Activated naive CD4-positive, alpha-beta T cell treated with anti-CD3 and anti-CD28 coated beads for 36 hours (primary cell): ENCODE measurements at regions not wholly inside any gene's neighbourhood (a gene's known extent, or its start where the extent isn't known, plus 50 kb on each side); places are given as distances from the start of the nearest gene placed in this dataset.
"Not testable (repeated sequence)": the region's sequence is repeated elsewhere in the genome, so short reads cannot be mapped to it uniquely, and the experiment has no call there.

ENCODE experiments used
- CTCF ChIA-PET: fragments of 350-600 bp; sonication (Branson Sonifier 250); formaldehyde crosslinking; loops from one replicate; lab custom pipeline; 2021; ENCODE audit warnings: antibody characterized with exemption; lab: Charles Lee
- DNase-seq: peaks from one replicate; pipeline ENCODE4 v3.0.0-alpha.2; 2020
- H3K27ac Mint-ChIP-seq: one replicate; pipeline ENCODE4 v1.8.0; 2021; ENCODE audit warnings: mild to moderate bottlenecking, mixed read lengths
- H3K27me3 Mint-ChIP-seq: one replicate; pipeline ENCODE4 v1.8.0; 2021; ENCODE audit warnings: low read depth, mixed read lengths
- H3K36me3 Mint-ChIP-seq: one replicate; pipeline ENCODE4 v1.8.0; 2021; ENCODE audit warnings: low read depth, mixed read lengths
- H3K4me1 Mint-ChIP-seq: one replicate; pipeline ENCODE4 v1.8.0; 2021; ENCODE audit warnings: low read depth, mixed read lengths
- H3K4me3 Mint-ChIP-seq: one replicate; pipeline ENCODE4 v1.8.0; 2021; ENCODE audit warnings: mild to moderate bottlenecking, moderate library complexity, mixed read lengths
- H3K9me3 Mint-ChIP-seq: one replicate; pipeline ENCODE4 v1.8.0; 2021; ENCODE audit warnings: mixed read lengths
- intact Hi-C: fragments of 100-400 bp; cut with micrococcal nuclease; formaldehyde crosslinking; loops from one replicate; pipeline ENCODE4 v1.15.1; 2023

DNA sequence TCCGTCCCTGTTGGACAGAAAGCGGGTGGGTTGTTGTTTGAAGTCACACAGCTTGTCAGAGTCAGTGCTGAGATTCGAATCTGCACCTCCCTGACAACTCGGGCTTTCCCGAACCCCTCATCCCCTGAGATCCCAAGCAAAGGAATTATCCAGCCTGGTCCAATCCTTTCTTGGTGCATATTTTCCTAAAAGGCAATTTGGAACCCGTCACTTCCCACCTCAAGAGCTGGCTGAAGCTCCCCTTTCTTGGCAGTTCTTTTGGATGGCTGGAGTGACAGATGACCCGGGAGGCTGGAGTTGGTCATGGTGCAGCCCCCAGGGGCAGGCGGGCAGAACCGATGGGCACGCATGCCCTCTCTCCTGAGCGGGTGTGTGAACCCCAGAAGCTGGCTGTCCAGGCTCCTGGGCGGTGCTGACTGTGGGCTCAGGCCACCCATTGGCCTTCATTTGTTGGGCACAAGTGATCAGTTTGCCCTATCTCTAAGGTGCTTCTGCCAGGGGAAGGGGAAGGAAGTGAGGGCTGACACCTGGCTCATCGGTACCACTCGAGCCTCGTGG lies 97.8 kb downstream of the ASB1 start:
- Mint-ChIP-seq H3K36me3 (no peaks in the 10 kb centered on the region), H3K4me3 (no peak overlapping the region), H3K27ac (no peak overlapping the region), H3K27me3 (no peaks in the 10 kb centered on the region), H3K4me1 (no peaks in the 10 kb centered on the region), H3K9me3 (no peaks in the 10 kb centered on the region)
- CTCF ChIA-PET, result interaction anchor here (1.2 kb wide), 1 partner anchor 11 kb away, joined by 6 read pairs; no protein-coding TSS in a partner anchor
- intact Hi-C loops, result no loop called here
- no peak for DNase-seq

GRCh38 chr2:238525990-238526389 lies 99.3 kb downstream of the ASB1 start:
- intact Hi-C loops, result no loop called here
- Mint-ChIP-seq H3K4me3 (no peak overlapping the region), H3K36me3 (peaks cover 2% of the 10 kb centered on the region), H3K27ac (no peak overlapping the region), H3K4me1 (no peaks in the 10 kb centered on the region), H3K27me3 (no peaks in the 10 kb centered on the region), H3K9me3 (peaks cover 8% of the 10 kb centered on the region)
- DNase-seq, result no peak
- CTCF ChIA-PET, result no interaction called here

DNA sequence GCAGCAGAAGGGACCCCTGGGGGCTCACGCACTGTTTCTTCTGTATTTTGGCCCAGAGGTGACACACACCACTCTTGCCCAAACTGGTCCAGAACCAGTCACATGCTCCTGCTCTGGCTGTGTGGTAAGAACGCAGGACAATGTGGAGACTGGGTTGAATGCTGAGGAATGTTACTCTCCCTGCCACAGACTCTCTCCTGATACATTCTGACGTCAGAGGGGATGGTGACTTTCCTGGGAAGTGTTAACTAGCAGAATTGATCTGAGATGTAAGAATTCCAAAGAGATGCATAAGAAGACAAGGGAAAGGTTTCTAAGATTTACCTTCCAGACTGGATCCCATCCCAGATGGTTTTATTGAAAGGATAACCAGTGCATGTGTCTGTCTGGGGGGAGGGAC lies 100.8 kb downstream of the ASB1 start:
- no peak for DNase-seq
- peaks cover 11% of the 10 kb centered on the region for H3K36me3 Mint-ChIP-seq
- no peaks in the 10 kb centered on the region for H3K27me3 Mint-ChIP-seq
- H3K4me1 Mint-ChIP-seq, result no peaks in the 10 kb centered on the region
- H3K4me3 Mint-ChIP-seq, result no peak overlapping the region
- CTCF ChIA-PET, result no interaction called here
- intact Hi-C loops, result no loop called here
- H3K27ac Mint-ChIP-seq, result no peak overlapping the region
- peaks cover 22% of the 10 kb centered on the region for H3K9me3 Mint-ChIP-seq

DNA sequence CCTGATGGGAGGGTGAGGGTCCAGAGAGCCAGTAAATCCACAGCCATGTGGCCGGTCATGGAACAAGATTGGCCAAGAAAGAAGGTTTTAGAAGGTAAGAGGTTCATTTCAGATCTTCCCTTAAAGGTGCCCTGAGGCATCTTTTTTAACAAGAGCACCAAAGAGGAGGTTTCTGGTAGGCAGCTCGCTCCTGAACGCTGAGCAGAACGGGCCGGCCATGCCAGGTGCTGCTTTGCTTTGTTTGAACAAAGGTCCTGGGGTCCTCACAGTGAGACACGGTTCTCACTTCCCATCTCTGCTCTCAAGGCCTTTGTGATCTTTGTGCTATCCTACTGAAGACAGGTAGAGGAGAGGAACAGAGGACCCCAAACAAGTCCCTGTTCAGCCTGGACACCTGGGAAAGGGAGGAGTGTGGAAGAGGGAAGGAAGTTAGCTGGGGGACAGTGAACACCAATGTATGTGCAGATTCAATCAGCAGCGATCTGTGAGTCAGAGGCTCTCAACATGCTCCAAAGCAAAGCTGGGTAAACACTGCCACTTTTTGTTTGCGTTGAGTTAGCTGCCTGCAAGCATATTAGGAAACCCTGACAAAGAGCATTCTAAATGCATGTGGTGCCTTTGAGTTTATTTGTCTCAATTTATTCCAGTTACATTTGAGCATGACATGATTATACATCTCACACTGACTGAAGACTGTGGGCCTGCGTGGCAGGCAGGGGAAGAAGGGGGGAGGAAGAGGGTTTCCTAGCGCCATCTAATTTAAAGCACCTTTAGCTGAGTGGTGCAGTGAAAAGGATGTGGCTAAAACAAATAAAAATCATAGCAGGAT lies 102.4 kb downstream of the ASB1 start:
- intact Hi-C loops, result no loop called here
- DNase-seq, result no peak
- no peaks in the 10 kb centered on the region for H3K27me3 Mint-ChIP-seq
- CTCF ChIA-PET, result no interaction called here
- peaks cover 11% of the 10 kb centered on the region for H3K36me3 Mint-ChIP-seq
- peaks cover 27% of the 10 kb centered on the region for H3K9me3 Mint-ChIP-seq
- no peak overlapping the region for H3K27ac Mint-ChIP-seq
- no peak overlapping the region for H3K4me3 Mint-ChIP-seq
- H3K4me1 Mint-ChIP-seq, result no peaks in the 10 kb centered on the region

DNA sequence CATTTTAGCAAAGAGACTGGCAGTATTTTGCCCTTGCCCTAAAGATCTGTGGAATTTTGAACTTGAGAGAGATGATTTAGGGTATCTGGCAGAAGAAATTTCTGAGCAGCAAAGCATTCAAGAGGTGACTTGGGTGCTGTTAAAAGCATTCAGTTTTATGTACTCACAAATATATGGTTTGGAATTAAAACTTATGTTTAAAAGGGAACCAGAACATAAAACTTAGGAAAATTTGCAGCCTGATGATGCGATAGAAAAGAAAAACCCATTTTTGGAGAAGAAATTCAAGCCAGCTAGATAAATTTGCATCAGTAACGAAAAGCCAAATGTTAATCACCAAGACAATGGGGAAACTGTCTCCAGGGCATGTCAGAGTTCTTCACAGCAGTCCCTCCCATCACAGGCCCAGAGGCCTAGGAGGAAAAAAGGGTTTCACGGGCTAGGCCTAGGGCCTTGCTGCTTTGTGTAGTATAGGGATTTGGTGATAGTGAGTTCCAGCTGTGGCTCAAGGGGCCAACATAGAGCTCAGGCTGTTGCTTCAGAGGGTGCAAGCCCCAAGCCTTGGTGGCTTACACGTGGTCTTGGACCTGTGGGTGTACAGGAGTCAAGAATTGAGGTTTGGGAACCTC lies 104.4 kb downstream of the ASB1 start:
- peaks cover 11% of the 10 kb centered on the region for H3K36me3 Mint-ChIP-seq
- CTCF ChIA-PET, DNase-seq, H3K4me3 Mint-ChIP-seq, intact Hi-C loops, H3K27me3 Mint-ChIP-seq, H3K27ac Mint-ChIP-seq, H3K4me1 Mint-ChIP-seq: not testable (repeated sequence)
- H3K9me3 Mint-ChIP-seq, result peaks cover 27% of the 10 kb centered on the region

DNA sequence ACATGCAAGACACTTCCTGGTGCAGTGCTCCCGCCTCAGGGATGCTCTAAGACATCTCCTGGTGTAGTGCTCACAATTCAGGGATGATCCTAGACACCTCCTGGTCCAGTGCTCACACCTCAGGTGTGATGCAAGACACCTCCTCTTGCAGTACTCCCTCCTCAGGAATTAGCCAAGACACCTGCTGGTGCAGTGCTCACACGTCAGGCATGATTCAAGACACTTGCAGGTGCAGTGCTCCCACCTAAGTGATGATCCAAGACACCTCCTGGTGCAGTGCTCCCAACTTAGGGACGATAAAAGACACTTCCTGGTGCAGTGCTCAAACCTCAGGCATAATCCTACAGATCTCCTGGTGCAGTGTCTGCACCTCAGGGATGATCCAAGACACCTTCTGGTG lies 117.0 kb downstream of the ASB1 start:
- not testable (repeated sequence) for H3K36me3 Mint-ChIP-seq

DNA sequence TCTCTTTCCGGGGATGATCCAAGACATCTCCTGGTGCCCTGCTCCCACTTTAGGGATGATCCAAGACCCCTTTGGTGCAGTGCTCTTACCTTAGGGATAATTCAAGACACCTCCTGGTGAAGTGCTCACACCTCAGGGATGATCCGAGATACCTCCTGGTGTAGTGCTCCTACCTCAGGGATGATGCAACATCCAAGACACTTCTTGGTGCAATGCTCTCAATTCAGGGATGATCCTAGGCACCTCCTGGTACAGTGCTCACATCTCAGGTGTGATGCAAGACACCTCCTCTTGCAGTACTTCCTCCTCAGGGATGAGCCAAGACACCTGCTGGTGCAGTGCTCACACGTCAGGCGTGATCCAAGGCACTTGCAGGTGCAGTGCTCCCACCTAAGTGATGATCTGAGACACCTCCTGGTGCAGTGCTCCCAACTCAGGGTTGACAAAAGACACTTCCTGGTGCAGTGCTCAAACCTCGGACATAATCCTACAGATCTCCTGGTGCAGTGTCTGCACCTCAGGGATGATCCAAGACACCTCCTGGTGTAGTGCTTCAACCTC lies 122.3 kb downstream of the ASB1 start:
- CTCF ChIA-PET, result no interaction called here
- Mint-ChIP-seq H3K4me1 (no peaks in the 10 kb centered on the region), H3K4me3 (no peak overlapping the region), H3K36me3 (no peaks in the 10 kb centered on the region), H3K27ac (no peak overlapping the region), H3K9me3 (peaks cover 8% of the 10 kb centered on the region), H3K27me3 (peaks cover 31% of the 10 kb centered on the region)
- intact Hi-C loops, result no loop called here
- DNase-seq, result no peak

More for the DNA sequence above, 117.0 kb downstream of the ASB1 start:
- intact Hi-C loops, H3K9me3 Mint-ChIP-seq, H3K4me3 Mint-ChIP-seq, H3K4me1 Mint-ChIP-seq, H3K27ac Mint-ChIP-seq, DNase-seq, CTCF ChIA-PET: not testable (repeated sequence)
- peaks cover 38% of the 10 kb centered on the region for H3K27me3 Mint-ChIP-seq

GRCh38 chr2:238549866-238550265 lies 123.1 kb downstream of the ASB1 start:
- intact Hi-C loops, result no loop called here
- Mint-ChIP-seq H3K36me3 (no peaks in the 10 kb centered on the region), H3K27me3 (peaks cover 27% of the 10 kb centered on the region), H3K9me3 (peaks cover 8% of the 10 kb centered on the region), H3K4me3 (no peak overlapping the region), H3K4me1 (no peaks in the 10 kb centered on the region), H3K27ac (no peak overlapping the region)
- CTCF ChIA-PET, result no interaction called here
- DNase-seq, result no peak

DNA sequence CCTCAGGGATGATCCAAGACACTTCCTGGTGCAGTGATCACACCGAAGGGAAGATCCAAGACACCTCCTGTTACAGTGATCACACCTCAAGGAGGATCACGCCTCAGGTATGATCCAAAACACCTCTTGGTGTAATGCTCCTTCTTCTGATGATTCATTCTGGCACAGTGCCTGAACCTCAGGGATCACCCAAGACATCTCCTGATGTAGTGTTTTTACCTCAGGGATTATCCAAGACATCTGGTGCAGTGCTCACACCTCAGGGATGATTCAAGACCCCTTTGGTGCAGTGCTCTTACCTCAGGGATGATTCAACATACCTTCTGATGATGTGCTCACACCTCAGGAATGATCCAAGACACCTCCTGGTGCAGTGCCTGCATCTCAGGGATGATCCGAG lies 124.4 kb downstream of the ASB1 start:
- Mint-ChIP-seq H3K4me3 (no peak overlapping the region), H3K27ac (no peak overlapping the region), H3K27me3 (peaks cover 17% of the 10 kb centered on the region), H3K4me1 (no peaks in the 10 kb centered on the region), H3K36me3 (no peaks in the 10 kb centered on the region), H3K9me3 (peaks cover 7% of the 10 kb centered on the region)
- CTCF ChIA-PET, result no interaction called here
- intact Hi-C loops, result no loop called here
- no peak for DNase-seq

DNA sequence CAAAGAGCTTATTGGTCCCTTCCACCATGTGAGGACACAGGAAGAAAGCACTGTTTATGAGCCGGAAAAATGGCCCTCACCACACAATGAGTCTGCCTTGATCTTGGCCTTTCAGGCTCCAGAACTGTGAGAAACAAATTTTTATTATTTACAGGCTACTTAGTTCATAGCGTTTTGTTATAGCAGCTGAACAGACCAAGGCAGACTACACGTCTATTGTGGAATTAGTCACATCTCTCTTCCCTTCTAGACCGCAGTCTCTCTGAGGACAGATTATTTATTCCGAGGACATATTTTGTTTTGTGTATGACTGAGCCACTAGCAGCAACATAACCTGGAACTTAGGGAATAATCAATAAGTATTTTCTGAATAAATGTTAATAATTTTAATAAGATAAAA lies 125.5 kb downstream of the ASB1 start:
- no peak for DNase-seq
- Mint-ChIP-seq H3K9me3 (peaks cover 5% of the 10 kb centered on the region), H3K27me3 (peaks cover 12% of the 10 kb centered on the region), H3K27ac (no peak overlapping the region), H3K36me3 (no peaks in the 10 kb centered on the region), H3K4me1 (no peaks in the 10 kb centered on the region), H3K4me3 (no peak overlapping the region)
- CTCF ChIA-PET, result no interaction called here
- intact Hi-C loops, result no loop called here

GRCh38 chr2:238553159-238553558 lies 126.4 kb downstream of the ASB1 start:
- no peaks in the 10 kb centered on the region for H3K4me1 Mint-ChIP-seq
- H3K9me3 Mint-ChIP-seq, result peaks cover 4% of the 10 kb centered on the region
- CTCF ChIA-PET, result interaction anchor here (0.6 to 0.9 kb wide), 2 partner anchors 20 to 413 kb away, joined by 3 read pairs; no protein-coding TSS in a partner anchor
- intact Hi-C loops, result no loop called here
- peaks cover 7% of the 10 kb centered on the region for H3K27me3 Mint-ChIP-seq
- no peak for DNase-seq
- no peak overlapping the region for H3K4me3 Mint-ChIP-seq
- no peaks in the 10 kb centered on the region for H3K36me3 Mint-ChIP-seq
- no peak overlapping the region for H3K27ac Mint-ChIP-seq

DNA sequence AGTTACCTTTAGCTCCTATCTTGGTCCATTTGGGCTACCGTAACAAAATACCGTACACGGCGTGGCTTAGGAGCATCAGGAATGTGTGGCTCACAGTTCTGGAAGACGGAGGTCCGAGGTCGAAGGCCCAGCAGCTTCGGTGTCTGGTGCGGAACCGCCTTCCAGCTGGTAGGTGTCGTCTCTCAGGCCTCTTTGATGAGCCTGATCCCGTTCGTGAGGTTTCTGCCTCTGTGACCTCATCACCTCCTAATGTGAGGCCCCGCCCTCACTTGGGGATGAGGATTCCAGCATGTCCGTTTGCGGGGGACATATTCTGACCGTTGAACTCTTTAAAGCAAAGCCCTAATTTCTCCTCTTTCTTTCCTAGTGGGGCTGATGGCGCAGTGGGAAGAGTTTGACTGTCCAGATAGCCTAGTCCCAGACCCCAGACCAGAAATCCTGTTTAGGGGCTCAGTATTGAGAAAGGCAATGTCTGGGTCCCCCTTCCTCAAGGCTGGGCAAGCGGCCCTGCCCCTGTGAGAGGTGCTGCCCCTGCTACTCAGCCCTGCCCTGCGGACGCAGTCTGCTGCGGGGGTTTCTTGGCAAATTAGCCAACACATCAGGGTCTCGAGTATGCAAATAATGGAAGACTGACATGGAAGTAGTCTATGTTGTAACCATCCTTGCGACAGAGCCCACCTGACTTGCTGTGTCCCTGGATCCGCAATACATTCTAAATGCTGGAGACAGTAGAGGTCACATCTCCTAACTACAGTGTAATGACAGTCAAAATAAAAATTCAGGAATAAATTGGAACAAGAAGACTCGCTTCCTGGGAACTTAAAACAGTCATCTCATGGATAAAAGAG lies 128.0 kb downstream of the ASB1 start:
- CTCF ChIA-PET, result interaction anchor here (0.6 kb wide), 1 partner anchor 230 kb away, joined by 3 read pairs; no protein-coding TSS in a partner anchor
- DNase-seq, result no peak
- Mint-ChIP-seq H3K9me3 (peaks cover 4% of the 10 kb centered on the region), H3K36me3 (no peaks in the 10 kb centered on the region), H3K27me3 (peaks cover 6% of the 10 kb centered on the region), H3K4me3 (no peak overlapping the region), H3K4me1 (no peaks in the 10 kb centered on the region), H3K27ac (no peak overlapping the region)
- intact Hi-C loops, result no loop called here
